Right lobe of liver (tissue), 4 donors: ENCODE measurements at regions not wholly inside any gene's neighbourhood (a gene's known extent, or its start where the extent isn't known, plus 50 kb on each side); places are given as distances from the start of the nearest gene placed in this dataset.

Experiments
- CTCF ChIP-seq, 4 donors: fragments of 200-600 bp in 3 of 4; fragments of 450-650 bp in 1 of 4; IDR thresholded peaks; one replicate each; pipeline versions ENCODE4 v1.5.1 to v1.8.0; 2016 to 2022; ENCODE audit warnings: antibody characterized with exemption in 4 of 4, mild to moderate bottlenecking in 2 of 4
- POLR2A ChIP-seq: fragments of 450-650 bp; IDR thresholded peaks from one replicate; pipeline ENCODE4 v1.6.1; 2017; ENCODE audit warnings: antibody characterized with exemption, mild to moderate bottlenecking
- donor health status: DM: no; HTN: no; CAD: no.
- donor health status: DM: no; HTN: no; CAD: no.
- donor health status: DM: no; HTN: yes; CAD: no.

- TF ChIP-seq CTCF (IDR thresholded peaks at IDR 0.05) (no peak), POLR2A (no peak)
Measured at GRCh38 chr11:128205796-128206195, 381.6 kb downstream of the ETS1 start.
